ENCODE measurements at regions not wholly inside any gene's neighbourhood (a gene's known extent, or its start where the extent isn't known, plus 50 kb on each side); places are given as distances from the start of the nearest gene placed in this dataset.
A peak's percentile ranks its signal among the peaks of the same experiment; 100 is the strongest.

DNA sequence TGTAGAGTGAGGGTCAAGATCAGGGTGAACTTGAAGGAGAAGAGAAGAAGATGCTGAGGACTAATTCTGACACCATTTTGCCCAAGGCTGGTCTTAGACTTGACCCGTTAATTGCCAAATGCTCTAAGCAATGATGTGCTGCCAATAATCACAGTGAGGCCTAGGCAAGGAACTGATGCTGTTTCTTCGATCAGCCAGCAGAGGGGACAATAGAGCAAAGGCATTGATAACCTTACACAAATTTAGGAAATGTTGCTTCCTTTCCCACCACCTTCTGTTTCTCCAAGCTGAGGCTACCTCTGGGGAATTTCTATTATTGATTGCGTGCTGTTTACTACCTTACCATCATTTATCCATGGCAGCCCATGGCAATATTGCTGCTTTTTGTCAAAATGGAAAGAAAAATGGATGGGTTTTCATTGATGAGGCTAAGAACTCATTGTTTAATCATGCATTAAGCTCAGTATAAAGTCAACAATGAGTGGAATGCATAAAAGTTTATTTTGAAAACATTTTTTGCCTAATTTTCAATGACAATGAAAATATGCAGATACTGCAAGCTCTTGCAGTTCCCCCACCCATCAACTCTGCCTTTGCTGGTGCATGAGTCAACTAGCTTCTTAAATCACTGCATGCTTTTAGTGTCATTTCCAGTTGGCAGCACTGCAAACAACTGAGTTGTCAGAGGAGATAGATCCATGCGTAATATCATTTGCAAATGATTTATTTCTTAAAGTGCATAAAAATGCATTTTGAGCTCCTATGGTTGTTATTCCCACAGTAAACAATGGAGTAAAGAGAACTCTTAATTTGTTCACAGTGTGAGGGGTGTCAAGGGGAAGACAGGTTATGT lies 116.4 kb upstream of the NYAP2 start:
- TF ChIP-seq, protein P1, sequence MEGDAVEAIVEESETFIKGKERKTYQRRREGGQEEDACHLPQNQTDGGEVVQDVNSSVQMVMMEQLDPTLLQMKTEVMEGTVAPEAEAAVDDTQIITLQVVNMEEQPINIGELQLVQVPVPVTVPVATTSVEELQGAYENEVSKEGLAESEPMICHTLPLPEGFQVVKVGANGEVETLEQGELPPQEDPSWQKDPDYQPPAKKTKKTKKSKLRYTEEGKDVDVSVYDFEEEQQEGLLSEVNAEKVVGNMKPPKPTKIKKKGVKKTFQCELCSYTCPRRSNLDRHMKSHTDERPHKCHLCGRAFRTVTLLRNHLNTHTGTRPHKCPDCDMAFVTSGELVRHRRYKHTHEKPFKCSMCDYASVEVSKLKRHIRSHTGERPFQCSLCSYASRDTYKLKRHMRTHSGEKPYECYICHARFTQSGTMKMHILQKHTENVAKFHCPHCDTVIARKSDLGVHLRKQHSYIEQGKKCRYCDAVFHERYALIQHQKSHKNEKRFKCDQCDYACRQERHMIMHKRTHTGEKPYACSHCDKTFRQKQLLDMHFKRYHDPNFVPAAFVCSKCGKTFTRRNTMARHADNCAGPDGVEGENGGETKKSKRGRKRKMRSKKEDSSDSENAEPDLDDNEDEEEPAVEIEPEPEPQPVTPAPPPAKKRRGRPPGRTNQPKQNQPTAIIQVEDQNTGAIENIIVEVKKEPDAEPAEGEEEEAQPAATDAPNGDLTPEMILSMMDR (IDR thresholded peaks at IDR 0.05), result peak; percentile 71
- TF ChIP-seq SIN3A (IDR thresholded peaks at IDR 0.05; ENCODE audit: borderline replicate concordance, insufficient read depth, low read depth, low read length) (no peak), POLR2AphosphoS5 (IDR thresholded peaks at IDR 0.05; ENCODE audit: low read depth, low read length) (no peak)
- TF ChIP-seq, protein P2, sequence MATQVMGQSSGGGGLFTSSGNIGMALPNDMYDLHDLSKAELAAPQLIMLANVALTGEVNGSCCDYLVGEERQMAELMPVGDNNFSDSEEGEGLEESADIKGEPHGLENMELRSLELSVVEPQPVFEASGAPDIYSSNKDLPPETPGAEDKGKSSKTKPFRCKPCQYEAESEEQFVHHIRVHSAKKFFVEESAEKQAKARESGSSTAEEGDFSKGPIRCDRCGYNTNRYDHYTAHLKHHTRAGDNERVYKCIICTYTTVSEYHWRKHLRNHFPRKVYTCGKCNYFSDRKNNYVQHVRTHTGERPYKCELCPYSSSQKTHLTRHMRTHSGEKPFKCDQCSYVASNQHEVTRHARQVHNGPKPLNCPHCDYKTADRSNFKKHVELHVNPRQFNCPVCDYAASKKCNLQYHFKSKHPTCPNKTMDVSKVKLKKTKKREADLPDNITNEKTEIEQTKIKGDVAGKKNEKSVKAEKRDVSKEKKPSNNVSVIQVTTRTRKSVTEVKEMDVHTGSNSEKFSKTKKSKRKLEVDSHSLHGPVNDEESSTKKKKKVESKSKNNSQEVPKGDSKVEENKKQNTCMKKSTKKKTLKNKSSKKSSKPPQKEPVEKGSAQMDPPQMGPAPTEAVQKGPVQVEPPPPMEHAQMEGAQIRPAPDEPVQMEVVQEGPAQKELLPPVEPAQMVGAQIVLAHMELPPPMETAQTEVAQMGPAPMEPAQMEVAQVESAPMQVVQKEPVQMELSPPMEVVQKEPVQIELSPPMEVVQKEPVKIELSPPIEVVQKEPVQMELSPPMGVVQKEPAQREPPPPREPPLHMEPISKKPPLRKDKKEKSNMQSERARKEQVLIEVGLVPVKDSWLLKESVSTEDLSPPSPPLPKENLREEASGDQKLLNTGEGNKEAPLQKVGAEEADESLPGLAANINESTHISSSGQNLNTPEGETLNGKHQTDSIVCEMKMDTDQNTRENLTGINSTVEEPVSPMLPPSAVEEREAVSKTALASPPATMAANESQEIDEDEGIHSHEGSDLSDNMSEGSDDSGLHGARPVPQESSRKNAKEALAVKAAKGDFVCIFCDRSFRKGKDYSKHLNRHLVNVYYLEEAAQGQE (IDR thresholded peaks at IDR 0.05; ENCODE audit: insufficient read depth in 1 of 2, low read depth in 2 of 2, low read length in 1 of 2), result no peak

Measured in Panc1 (cell line).